CD14-positive monocyte (primary cell): ENCODE measurements at regions not wholly inside any gene's neighbourhood (a gene's known extent, or its start where the extent isn't known, plus 50 kb on each side); places are given as distances from the start of the nearest gene placed in this dataset.
"Not testable (repeated sequence)": the region's sequence is repeated elsewhere in the genome, so short reads cannot be mapped to it uniquely, and the experiment has no call there.

ENCODE experiments used
- DNase-seq, 3 donors: peaks; one replicate each; pipeline ENCODE4 v3.0.0-alpha.2; 2011 to 2022
- H2AFZ ChIP-seq: 2 replicates; pipeline ENCODE4 v1.6.0; 2012; ENCODE audit warnings: mild to moderate bottlenecking, low read depth, low read length, inconsistent platforms; ENCODE audit not compliant: insufficient read depth, poor library complexity, severe bottlenecking
- H3K27ac ChIP-seq, 2 donors: 1 replicate in 1 of 2; 2 replicates in 1 of 2; pipeline ENCODE4 v1.5.1; 2012 to 2013; ENCODE audit warnings: low read length in 2 of 2, control low read depth in 1 of 2, inconsistent platforms in 1 of 2, low read depth in 1 of 2, mild to moderate bottlenecking in 1 of 2
- H3K27me3 ChIP-seq, 2 donors: one replicate each; pipeline versions ENCODE4 v1.6.0 to v1.6.1; 2011 to 2013; ENCODE audit warnings: low read length in 2 of 2; ENCODE audit not compliant: control insufficient read depth in 2 of 2, insufficient read depth in 2 of 2
- H3K36me3 ChIP-seq, 2 donors: replicated peaks in 1 of 2; 1 replicate in 1 of 2; 2 replicates in 1 of 2; pipeline versions ENCODE4 v1.5.1 to v1.6.1; 2012 to 2013; ENCODE audit warnings: low read length in 2 of 2, control low read depth in 1 of 2, inconsistent platforms in 1 of 2, mild to moderate bottlenecking in 1 of 2; ENCODE audit not compliant: insufficient read depth in 2 of 2, control insufficient read depth in 1 of 2
- H3K4me1 ChIP-seq, 2 donors: 1 replicate in 1 of 2; 2 replicates in 1 of 2; pipeline versions ENCODE4 v1.5.1 to v1.6.1; 2012 to 2013; ENCODE audit warnings: low read length in 2 of 2, control low read depth in 1 of 2, inconsistent platforms in 1 of 2, mild to moderate bottlenecking in 1 of 2, moderate library complexity in 1 of 2; ENCODE audit not compliant: insufficient read depth in 2 of 2, control insufficient read depth in 1 of 2
- H3K4me2 ChIP-seq: replicated peaks from 2 replicates; pipeline ENCODE3; 2012; ENCODE audit warnings: low read length, moderate library complexity, mild to moderate bottlenecking; ENCODE audit not compliant: poor library complexity, severe bottlenecking; ENCODE audit errors: extremely low read depth
- H3K4me3 ChIP-seq, 3 experiments: fragments of 200-600 bp in 1 of 3; sonication (generic) in 1 of 3; replicated peaks in 1 of 3; 1 replicate in 2 of 3; 2 replicates in 1 of 3; pipeline ENCODE4 v1.5.1; 2011 to 2013; ENCODE audit warnings: low read length in 3 of 3, mild to moderate bottlenecking in 3 of 3, control low read depth in 2 of 3, low read depth in 2 of 3, inconsistent platforms in 1 of 3, moderate library complexity in 1 of 3
- H3K79me2 ChIP-seq: 2 replicates; pipeline ENCODE4 v1.6.0; 2012; ENCODE audit warnings: mild to moderate bottlenecking, control low read depth, inconsistent platforms, low read length, moderate library complexity; ENCODE audit not compliant: insufficient read depth
- H3K9ac ChIP-seq: 2 replicates; pipeline ENCODE4 v1.6.0; 2017; ENCODE audit warnings: low read length, mild to moderate bottlenecking; ENCODE audit not compliant: insufficient read depth, poor library complexity, severe bottlenecking
- H3K9me3 ChIP-seq, 2 donors: replicated peaks in 1 of 2; 1 replicate in 1 of 2; 2 replicates in 1 of 2; pipeline versions ENCODE4 v1.5.1 to v1.6.1; 2012 to 2013; ENCODE audit warnings: low read length in 2 of 2, control low read depth in 1 of 2; ENCODE audit not compliant: control insufficient read depth in 1 of 2, insufficient read depth in 1 of 2
- H4K20me1 ChIP-seq: 2 replicates; pipeline ENCODE4 v1.6.0; 2012; ENCODE audit warnings: mild to moderate bottlenecking, low read length, control low read depth, moderate library complexity; ENCODE audit not compliant: insufficient read depth
- H3K27ac Mint-ChIP-seq, 7 donors: one replicate each; pipeline ENCODE4 v1.8.0; 2020; ENCODE audit warnings: mild to moderate bottlenecking in 7 of 7, mixed read lengths in 7 of 7, moderate library complexity in 6 of 7, inconsistent platforms in 2 of 7
- H3K27me3 Mint-ChIP-seq, 3 donors: one replicate each; pipeline ENCODE4 v1.8.0; 2021 to 2022; ENCODE audit warnings: low read depth in 3 of 3, mild to moderate bottlenecking in 3 of 3, mixed read lengths in 3 of 3, moderate library complexity in 3 of 3, inconsistent platforms in 1 of 3
- H3K36me3 Mint-ChIP-seq, 2 donors: one replicate each; pipeline ENCODE4 v1.8.0; 2020; ENCODE audit warnings: mixed read lengths in 2 of 2, inconsistent platforms in 1 of 2, mild to moderate bottlenecking in 1 of 2
- H3K4me1 Mint-ChIP-seq: one replicate; pipeline ENCODE4 v1.8.0; 2020; ENCODE audit warnings: mild to moderate bottlenecking, mixed read lengths
- H3K4me3 Mint-ChIP-seq, 2 donors: one replicate each; pipeline ENCODE4 v1.8.0; 2020; ENCODE audit warnings: mild to moderate bottlenecking in 2 of 2, mixed read lengths in 2 of 2, moderate library complexity in 1 of 2
- H3K9me3 Mint-ChIP-seq, 7 donors: one replicate each; pipeline ENCODE4 v1.8.0; 2020 to 2022; ENCODE audit warnings: mixed read lengths in 7 of 7, mild to moderate bottlenecking in 6 of 7, moderate library complexity in 6 of 7, inconsistent platforms in 2 of 7
- CTCF ChIP-seq: fragments of 200-600 bp; IDR thresholded peaks from one replicate; pipeline ENCODE4 v1.8.0; 2022; ENCODE audit warnings: antibody characterized with exemption, mild to moderate bottlenecking
- WGBS: methylation state at CpG from one replicate; pipeline ENCODE4 v1.1.5; 2013; ENCODE audit warnings: missing lambda C conversion rate; ENCODE audit not compliant: insufficient coverage; 5-methylcytosine and 5-hydroxymethylcytosine counted together
- intact Hi-C, 2 donors: fragments of 100-400 bp; cut with micrococcal nuclease; formaldehyde crosslinking; loops; one replicate each; pipeline versions ENCODE4 v1.15.0 to v1.15.1; 2023

DNA sequence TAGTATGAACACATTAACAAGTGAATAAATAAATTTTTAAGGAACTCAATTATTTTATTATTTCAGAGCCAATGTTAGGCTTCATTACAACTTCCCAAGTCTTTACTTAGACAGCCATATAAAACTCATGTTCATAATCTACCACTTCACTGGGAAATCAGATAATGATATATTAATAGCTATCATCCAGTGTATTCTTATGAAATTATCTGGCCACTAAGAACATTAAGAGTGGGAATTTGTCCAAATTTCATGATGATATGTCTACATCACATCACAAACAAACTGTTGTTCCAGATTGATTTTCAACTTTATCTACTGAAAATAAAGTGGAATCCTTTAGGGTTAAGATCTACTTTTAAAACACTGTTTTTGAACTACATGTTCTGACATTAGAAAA is 668.6 kb downstream of the EFNA5 start:
- Histone ChIP-seq H2AFZ (no peak overlapping the region), H3K9ac (no peak overlapping the region), H3K27ac (no peak overlapping the region), H3K36me3 (no peaks in the 10 kb centered on the region), H3K4me3 (no peak overlapping the region), H3K4me1 (no peaks in the 10 kb centered on the region), H3K4me2 (no peak overlapping the region), H3K27me3 (no peaks in the 10 kb centered on the region), H3K9me3 (peaks cover 0 to 10% of the 10 kb centered on the region in 2 donors), H3K79me2 (no peaks in the 10 kb centered on the region), H4K20me1 (no peaks in the 10 kb centered on the region)
- Mint-ChIP-seq H3K9me3 (peaks cover 4 to 19% (median 9%) of the 10 kb centered on the region in 7 donors), H3K27ac (no peak overlapping the region), H3K36me3 (no peaks in the 10 kb centered on the region), H3K27me3 (peaks cover 0 to 1% (median 0%) of the 10 kb centered on the region in 3 donors), H3K4me1 (no peaks in the 10 kb centered on the region), H3K4me3 (no peak overlapping the region)
- no peak for TF ChIP-seq CTCF
- intact Hi-C loops: no loop called here
- DNase-seq: no peak

DNA sequence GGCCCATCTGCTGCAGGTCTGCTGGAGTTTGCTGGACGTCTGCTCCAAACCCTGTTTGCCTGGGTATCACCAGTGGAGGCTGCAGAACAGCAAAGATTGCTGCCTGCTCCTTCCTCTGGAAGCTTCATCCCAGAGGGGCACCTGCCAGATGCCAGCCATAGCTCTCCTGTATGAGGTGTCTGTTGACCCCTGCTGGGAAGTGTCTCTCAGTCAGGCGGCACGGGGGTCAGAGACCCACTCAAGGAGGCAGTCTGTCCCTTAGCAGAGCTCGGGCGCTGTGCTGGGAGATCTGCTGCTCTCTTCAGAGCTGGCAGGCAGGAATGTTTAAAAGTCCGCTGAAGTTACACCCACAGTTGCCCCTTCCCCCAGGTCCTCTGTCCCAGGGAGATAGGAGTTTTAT is 671.2 kb downstream of the EFNA5 start:
- H3K4me2 ChIP-seq, H3K27ac Mint-ChIP-seq, H4K20me1 ChIP-seq, intact Hi-C loops, H3K27ac ChIP-seq, H3K4me1 Mint-ChIP-seq, H3K27me3 Mint-ChIP-seq, H3K27me3 ChIP-seq, H3K36me3 ChIP-seq, DNase-seq, H3K4me3 Mint-ChIP-seq, H3K36me3 Mint-ChIP-seq, H3K79me2 ChIP-seq, H3K4me1 ChIP-seq, H3K9ac ChIP-seq, H3K4me3 ChIP-seq, H2AFZ ChIP-seq: not testable (repeated sequence)
- WGBS: 94% methylated on average over 5 of the region's 6 CpGs
- H3K9me3 Mint-ChIP-seq: peaks cover 6 to 18% (median 8%) of the 10 kb centered on the region in 7 donors
- peaks cover 0 to 10% of the 10 kb centered on the region in 2 donors for H3K9me3 ChIP-seq
